Testis (tissue), 2 donors: ENCODE measurements at regions not wholly inside any gene's neighbourhood (a gene's known extent, or its start where the extent isn't known, plus 50 kb on each side); places are given as distances from the start of the nearest gene placed in this dataset.

Experiments
- CTCF ChIP-seq, 3 experiments: fragments of 450-650 bp in 2 of 3; fragments of 200-600 bp in 1 of 3; sonication (generic) in 1 of 3; IDR thresholded peaks; one replicate each; pipeline ENCODE4 v1.5.1; 2016 to 2019; ENCODE audit warnings: antibody characterized with exemption in 3 of 3, mild to moderate bottlenecking in 2 of 3, moderate library complexity in 1 of 3
- POLR2A ChIP-seq: fragments of 450-650 bp; IDR thresholded peaks from one replicate; pipeline ENCODE4 v1.6.1; 2017; ENCODE audit warnings: antibody characterized with exemption, mild to moderate bottlenecking, moderate library complexity

DNA sequence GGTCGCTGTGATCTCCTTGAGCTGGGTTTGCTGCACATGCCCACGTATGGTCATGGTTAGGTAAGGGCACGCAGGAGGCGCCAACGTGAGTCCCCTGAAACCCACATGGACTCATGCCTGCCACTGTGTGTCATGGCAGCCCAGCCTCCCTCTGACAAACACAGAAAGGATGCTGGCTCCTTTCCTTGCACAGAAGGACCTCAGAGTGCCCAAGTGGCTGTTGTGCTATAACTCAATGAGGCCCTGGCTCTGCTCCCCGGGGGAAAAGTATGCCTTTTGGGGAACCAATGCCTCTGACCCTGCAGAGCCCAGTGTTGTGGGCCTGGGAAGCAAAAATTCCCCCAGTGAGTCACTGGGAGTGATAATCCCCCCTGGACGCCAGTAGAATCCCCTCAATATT, 233.9 kb downstream of the VAPA start:
- TF ChIP-seq POLR2A (no peak), CTCF (IDR thresholded peaks at IDR 0.05) (no peak)
